ENCODE measurements at regions not wholly inside any gene's neighbourhood (a gene's known extent, or its start where the extent isn't known, plus 50 kb on each side); places are given as distances from the start of the nearest gene placed in this dataset.

- H4K20me1 ChIP-seq (ENCODE audit: insufficient read depth, low read length): no peaks in the 10 kb centered on the region
- no peaks in the 10 kb centered on the region for H3K36me3 ChIP-seq (ENCODE audit: insufficient read depth, low read length)
- H3K27ac ChIP-seq (ENCODE audit: low read depth, low read length): no peak overlapping the region
- no peak overlapping the region for H2AFZ ChIP-seq (ENCODE audit: low read length)
- no peak for DNase-seq (ENCODE audit: insufficient read length, low spot score, missing footprints)
- no peak for TF ChIP-seq CTCF (IDR thresholded peaks at IDR 0.05; ENCODE audit: extremely low read depth, low read depth, low read length)
- no peaks in the 10 kb centered on the region for H3K4me1 ChIP-seq (ENCODE audit: insufficient read depth, low read length)
- H3K4me2 ChIP-seq (ENCODE audit: insufficient read depth, low read length): no peak overlapping the region
- no peaks in the 10 kb centered on the region for H3K9me3 ChIP-seq (ENCODE audit: low read depth, low read length)
- H3K27me3 ChIP-seq (ENCODE audit: insufficient read depth, low read length): no peaks in the 10 kb centered on the region
- H3K4me3 ChIP-seq (ENCODE audit: insufficient read depth, low read length): no peak overlapping the region
- H3K79me2 ChIP-seq (ENCODE audit: insufficient read depth, low read length): no peaks in the 10 kb centered on the region
Measured at GRCh38 chr10:117911684-117912083, 135.1 kb downstream of the RAB11FIP2 start.

- no peak for DNase-seq (ENCODE audit: insufficient read length, low spot score, missing footprints)
- no peak for TF ChIP-seq CTCF (IDR thresholded peaks at IDR 0.05; ENCODE audit: extremely low read depth, low read depth, low read length)
- no peak overlapping the region for H3K4me2 ChIP-seq (ENCODE audit: insufficient read depth, low read length)
- no peaks in the 10 kb centered on the region for H3K36me3 ChIP-seq (ENCODE audit: insufficient read depth, low read length)
- no peaks in the 10 kb centered on the region for H3K79me2 ChIP-seq (ENCODE audit: insufficient read depth, low read length)
- H2AFZ ChIP-seq (ENCODE audit: low read length): no peak overlapping the region
- H3K9me3 ChIP-seq (ENCODE audit: low read depth, low read length): no peaks in the 10 kb centered on the region
- H3K4me1 ChIP-seq (ENCODE audit: insufficient read depth, low read length): no peaks in the 10 kb centered on the region
- no peaks in the 10 kb centered on the region for H4K20me1 ChIP-seq (ENCODE audit: insufficient read depth, low read length)
- H3K27me3 ChIP-seq (ENCODE audit: insufficient read depth, low read length): no peaks in the 10 kb centered on the region
- no peak overlapping the region for H3K27ac ChIP-seq (ENCODE audit: low read depth, low read length)
- no peak overlapping the region for H3K4me3 ChIP-seq (ENCODE audit: insufficient read depth, low read length)
Measured at GRCh38 chr10:117914334-117914733, 132.4 kb downstream of the RAB11FIP2 start.

DNA sequence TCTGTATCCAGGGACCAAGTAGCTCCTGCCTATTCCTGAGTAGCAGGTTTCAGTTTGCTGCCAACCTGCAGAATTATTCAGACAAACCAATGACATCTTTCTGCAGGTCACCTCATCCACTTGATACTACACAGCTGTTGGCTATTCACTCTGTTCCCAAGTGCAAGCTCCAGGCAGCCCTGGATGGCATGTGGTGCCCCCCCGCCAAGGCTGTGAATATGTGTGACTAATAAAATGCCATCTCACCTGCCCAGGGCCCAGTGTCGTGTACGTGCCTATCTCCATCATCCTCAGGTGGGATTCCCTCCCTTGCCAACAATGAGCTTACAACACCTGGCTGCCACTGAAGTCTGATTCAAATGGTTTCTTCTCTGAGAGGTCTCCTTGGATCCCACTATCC, 125.8 kb downstream of the RAB11FIP2 start:
- TF ChIP-seq CTCF (IDR thresholded peaks at IDR 0.05; ENCODE audit: extremely low read depth, low read depth, low read length): no peak
- H3K36me3 ChIP-seq (ENCODE audit: insufficient read depth, low read length): no peaks in the 10 kb centered on the region
- no peak overlapping the region for H3K4me3 ChIP-seq (ENCODE audit: insufficient read depth, low read length)
- no peak overlapping the region for H3K27ac ChIP-seq (ENCODE audit: low read depth, low read length)
- no peaks in the 10 kb centered on the region for H4K20me1 ChIP-seq (ENCODE audit: insufficient read depth, low read length)
- no peaks in the 10 kb centered on the region for H3K79me2 ChIP-seq (ENCODE audit: insufficient read depth, low read length)
- H3K4me1 ChIP-seq (ENCODE audit: insufficient read depth, low read length): no peaks in the 10 kb centered on the region
- no peaks in the 10 kb centered on the region for H3K27me3 ChIP-seq (ENCODE audit: insufficient read depth, low read length)
- H3K9me3 ChIP-seq (ENCODE audit: low read depth, low read length): no peaks in the 10 kb centered on the region
- no peak overlapping the region for H2AFZ ChIP-seq (ENCODE audit: low read length)
- DNase-seq (ENCODE audit: insufficient read length, low spot score, missing footprints): no peak
- H3K4me2 ChIP-seq (ENCODE audit: insufficient read depth, low read length): no peak overlapping the region

- no peak for TF ChIP-seq CTCF (IDR thresholded peaks at IDR 0.05; ENCODE audit: extremely low read depth, low read depth, low read length)
- Histone ChIP-seq H3K36me3 (ENCODE audit: insufficient read depth, low read length) (no peaks in the 10 kb centered on the region), H3K4me1 (ENCODE audit: insufficient read depth, low read length) (no peaks in the 10 kb centered on the region), H3K27ac (ENCODE audit: low read depth, low read length) (no peak overlapping the region), H2AFZ (ENCODE audit: low read length) (no peak overlapping the region), H3K79me2 (ENCODE audit: insufficient read depth, low read length) (no peaks in the 10 kb centered on the region), H3K4me2 (ENCODE audit: insufficient read depth, low read length) (no peak overlapping the region), H3K9me3 (ENCODE audit: low read depth, low read length) (no peaks in the 10 kb centered on the region), H3K27me3 (ENCODE audit: insufficient read depth, low read length) (no peaks in the 10 kb centered on the region), H4K20me1 (ENCODE audit: insufficient read depth, low read length) (no peaks in the 10 kb centered on the region), H3K4me3 (ENCODE audit: insufficient read depth, low read length) (no peak overlapping the region)
- DNase-seq (ENCODE audit: insufficient read length, low spot score, missing footprints): no peak
Measured at GRCh38 chr10:117921421-117921820, 125.3 kb downstream of the RAB11FIP2 start.

Data from osteoblast (primary cell).